ENCODE measurements at regions not wholly inside any gene's neighbourhood (a gene's known extent, or its start where the extent isn't known, plus 50 kb on each side); places are given as distances from the start of the nearest gene placed in this dataset.
"Not testable (repeated sequence)": the region's sequence is repeated elsewhere in the genome, so short reads cannot be mapped to it uniquely, and the experiment has no call there.

DNA sequence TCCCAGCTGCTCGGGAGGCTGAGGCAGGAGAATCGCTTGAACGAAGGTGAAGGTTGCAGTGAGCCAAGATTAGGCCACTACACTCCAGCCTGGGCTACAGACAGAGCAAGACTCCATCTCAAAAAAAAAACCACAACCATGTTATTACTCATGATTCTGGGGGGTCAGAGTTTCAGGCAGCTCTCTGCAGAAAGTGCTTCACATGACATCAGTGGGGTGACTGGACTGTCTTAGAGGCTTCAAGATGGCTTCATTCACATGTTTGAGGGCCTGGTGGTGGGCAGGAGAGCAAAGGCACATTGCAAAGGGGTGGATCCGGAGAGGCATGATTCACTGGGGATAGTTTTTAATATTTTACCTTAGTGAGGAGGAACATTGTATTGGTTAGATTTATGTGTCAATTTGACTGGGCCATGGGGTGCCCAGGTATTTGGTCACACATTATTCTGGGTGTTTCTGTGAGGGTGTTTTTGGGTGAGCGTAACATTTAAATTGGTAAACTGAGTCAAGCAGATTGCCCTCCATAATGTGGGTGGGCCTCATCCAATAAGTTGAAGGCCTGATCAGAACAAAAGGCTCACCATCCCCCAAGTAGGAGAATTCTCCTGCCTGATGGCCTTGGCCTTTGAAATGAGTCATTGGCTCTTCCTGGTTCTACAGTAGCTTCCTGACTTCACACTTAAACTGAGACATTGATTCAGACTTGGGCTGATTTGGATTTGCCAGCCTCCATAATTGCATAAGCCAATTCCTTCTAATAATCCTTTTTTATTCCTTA lies 109.8 kb downstream of the GOSR1 start:
- peak in 1 of 3 donors; percentile 43 for DNase-seq

DNA sequence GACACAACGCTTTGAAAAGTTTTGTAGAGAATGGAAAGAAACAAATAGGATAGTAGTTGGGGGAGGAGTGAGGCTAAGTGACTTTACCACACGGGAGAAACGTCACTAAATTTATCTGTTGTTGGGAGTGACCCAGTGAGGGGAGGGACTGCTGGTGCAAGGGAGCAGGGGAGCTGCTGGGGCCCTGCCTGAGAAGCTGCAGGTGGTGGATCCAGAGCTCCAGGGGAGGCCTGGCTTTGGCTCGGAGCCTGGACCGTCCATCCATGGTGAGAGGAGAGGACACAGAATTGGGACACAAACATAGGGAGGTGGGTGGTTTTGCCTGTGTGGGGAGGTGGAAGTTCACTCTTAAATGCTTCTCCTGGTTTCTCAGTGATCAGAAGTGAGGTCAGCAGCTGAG lies 107.6 kb downstream of the GOSR1 start:
- DNase-seq: no peak

DNA sequence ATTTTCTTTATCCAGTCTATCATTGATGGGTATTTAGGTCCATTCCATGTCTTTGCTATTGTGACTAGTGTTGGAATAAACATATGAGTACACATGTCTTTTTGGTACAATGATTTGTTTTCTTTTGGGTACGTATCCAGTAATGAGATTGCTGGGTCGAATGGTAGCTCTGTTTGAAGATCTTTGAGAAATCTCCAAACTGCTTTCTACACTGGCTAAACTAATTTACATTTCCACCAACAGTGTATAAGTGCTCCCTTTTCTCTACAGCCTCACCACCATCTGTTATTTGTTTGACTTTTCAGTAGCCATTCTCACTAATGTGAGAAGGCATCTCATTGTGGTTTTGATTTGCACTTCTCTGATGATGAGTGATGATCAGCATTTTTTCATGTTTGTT lies 103.7 kb downstream of the GOSR1 start:
- peak in 1 of 3 donors; percentile 23 for DNase-seq

DNA sequence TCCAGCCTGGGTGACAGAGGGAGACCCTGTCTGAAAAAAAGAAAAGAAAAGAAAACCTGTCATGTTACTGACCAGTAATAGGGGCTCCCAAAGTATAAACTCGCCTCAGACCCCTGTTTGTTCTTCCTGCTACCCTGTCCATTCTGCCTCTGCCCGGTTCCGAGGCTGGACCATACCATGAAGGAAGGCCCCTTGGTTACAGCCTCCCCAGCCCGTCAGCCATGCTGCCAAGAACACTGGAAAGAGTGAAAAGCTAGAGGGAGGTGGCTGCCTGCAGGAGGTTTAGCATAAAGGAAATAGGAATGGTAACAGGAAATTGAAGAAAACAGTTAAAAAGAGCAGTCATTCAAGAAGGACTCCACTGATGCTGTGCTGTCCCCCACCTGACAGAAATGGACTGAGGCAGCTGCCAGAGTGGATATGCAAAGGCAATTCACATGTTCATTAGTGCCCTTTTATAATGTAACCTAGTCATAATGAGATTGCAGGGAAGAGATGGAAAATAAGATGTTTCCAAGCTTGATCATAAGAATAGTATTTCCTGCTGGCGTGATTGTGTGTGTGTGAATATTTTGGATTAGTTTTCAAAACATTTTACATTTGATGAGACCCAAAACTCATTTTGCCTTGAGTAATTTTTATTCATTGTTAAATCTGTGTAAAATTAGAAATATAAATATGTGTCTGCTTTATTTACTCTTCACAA lies 102.6 kb downstream of the GOSR1 start:
- no peak for DNase-seq

DNA sequence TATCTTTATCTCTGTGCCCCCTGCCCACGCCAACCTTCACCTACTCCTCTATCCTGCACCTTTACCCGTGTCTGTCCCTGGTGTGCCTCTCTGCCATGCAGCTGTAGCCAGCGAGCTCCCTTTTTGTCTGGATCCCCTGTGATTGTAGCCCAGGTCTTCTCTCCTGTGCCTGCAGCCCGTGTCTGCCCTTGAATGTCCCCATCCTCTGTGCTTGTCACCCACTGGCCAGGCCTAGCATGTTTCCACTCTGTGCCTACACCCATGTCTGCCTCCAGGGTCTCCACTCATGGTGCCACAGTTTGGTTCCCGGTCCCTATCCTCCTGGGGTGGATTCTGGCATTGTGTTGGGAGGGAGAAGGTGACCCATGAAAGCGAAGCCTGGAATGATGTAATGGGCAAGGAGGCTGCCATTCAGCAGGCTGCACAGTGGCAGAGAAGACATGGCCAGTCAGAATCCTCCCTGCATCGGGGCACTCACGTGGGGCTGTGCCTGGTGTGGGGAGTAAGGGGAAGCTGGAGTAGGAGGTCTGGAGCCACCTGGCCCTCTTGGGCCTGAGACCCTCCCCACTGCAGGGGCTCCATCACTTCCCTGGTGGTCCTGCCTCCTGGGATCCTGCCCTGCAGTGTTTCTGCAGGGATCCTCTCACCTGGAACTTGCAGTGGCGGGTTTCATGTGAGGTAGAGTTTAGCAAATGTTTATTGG lies 101.0 kb downstream of the GOSR1 start:
- not testable (repeated sequence) for DNase-seq
